ENCODE measurements at regions not wholly inside any gene's neighbourhood (a gene's known extent, or its start where the extent isn't known, plus 50 kb on each side); places are given as distances from the start of the nearest gene placed in this dataset.

DNA sequence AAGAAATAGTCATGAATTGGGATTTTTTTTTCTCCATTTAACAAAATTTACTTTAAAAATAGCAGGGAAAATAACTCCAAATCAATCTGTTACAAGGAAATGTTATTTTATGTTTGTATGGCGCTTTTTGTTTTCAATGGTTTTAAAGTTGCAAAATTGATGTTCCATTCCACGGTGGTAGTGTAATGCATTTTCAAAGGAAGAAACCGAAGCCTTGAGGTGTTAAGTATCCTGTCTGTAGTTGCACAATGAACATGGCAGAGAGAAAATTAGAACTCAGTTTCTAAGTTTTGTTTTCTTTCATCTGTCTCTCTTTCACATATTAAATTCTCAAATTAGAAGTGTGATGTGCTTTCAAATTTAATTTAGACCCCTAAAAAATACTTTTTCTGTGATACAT is 841.8 kb downstream of the USP25 start:
- WGBS, 2 donors, result 87 to 92% methylated on average over 3 of the region's 3 CpGs
- DNase-seq (ENCODE audit: low spot score in 2 of 2), result no peak
- TF ChIP-seq POLR2A (IDR thresholded peaks at IDR 0.05), result no peak
- TF ChIP-seq, protein P1, sequence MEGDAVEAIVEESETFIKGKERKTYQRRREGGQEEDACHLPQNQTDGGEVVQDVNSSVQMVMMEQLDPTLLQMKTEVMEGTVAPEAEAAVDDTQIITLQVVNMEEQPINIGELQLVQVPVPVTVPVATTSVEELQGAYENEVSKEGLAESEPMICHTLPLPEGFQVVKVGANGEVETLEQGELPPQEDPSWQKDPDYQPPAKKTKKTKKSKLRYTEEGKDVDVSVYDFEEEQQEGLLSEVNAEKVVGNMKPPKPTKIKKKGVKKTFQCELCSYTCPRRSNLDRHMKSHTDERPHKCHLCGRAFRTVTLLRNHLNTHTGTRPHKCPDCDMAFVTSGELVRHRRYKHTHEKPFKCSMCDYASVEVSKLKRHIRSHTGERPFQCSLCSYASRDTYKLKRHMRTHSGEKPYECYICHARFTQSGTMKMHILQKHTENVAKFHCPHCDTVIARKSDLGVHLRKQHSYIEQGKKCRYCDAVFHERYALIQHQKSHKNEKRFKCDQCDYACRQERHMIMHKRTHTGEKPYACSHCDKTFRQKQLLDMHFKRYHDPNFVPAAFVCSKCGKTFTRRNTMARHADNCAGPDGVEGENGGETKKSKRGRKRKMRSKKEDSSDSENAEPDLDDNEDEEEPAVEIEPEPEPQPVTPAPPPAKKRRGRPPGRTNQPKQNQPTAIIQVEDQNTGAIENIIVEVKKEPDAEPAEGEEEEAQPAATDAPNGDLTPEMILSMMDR (IDR thresholded peaks at IDR 0.05), result no peak
- intact Hi-C loops (cut with DNase I; ENCODE audit: low total_unique reads), result no loop called here
- no peak overlapping the region for H3K4me3 ChIP-seq (ENCODE audit: low read depth, poor library complexity, severe bottlenecking)

DNA sequence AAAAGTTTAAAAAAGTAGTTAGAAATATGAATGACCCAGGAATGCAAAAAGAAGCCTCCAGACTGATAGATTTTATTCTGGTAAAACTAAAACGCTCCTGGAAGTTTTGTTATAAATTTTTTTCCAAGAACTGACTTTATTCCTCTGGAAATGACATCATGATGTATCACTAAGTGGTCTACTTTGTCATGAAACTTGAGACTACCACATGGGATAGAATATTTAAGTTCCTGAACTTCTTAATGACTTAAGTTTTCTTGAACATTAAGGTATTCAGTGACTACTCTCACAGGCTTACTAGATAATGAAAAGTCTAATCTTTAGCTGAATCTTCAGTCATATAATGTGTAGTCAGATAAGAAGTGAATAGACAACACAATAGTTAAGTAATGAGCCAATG is 842.2 kb downstream of the USP25 start:
- 80 to 91% methylated on average over 1 of the region's 1 CpG for WGBS, 2 donors
- intact Hi-C loops (cut with DNase I; ENCODE audit: low total_unique reads), result no loop called here
- no peak for DNase-seq (ENCODE audit: low spot score in 2 of 2)
- TF ChIP-seq POLR2A (IDR thresholded peaks at IDR 0.05), result no peak
- TF ChIP-seq, protein P1 (IDR thresholded peaks at IDR 0.05), result no peak
- no peak overlapping the region for H3K4me3 ChIP-seq (ENCODE audit: low read depth, poor library complexity, severe bottlenecking)

DNA sequence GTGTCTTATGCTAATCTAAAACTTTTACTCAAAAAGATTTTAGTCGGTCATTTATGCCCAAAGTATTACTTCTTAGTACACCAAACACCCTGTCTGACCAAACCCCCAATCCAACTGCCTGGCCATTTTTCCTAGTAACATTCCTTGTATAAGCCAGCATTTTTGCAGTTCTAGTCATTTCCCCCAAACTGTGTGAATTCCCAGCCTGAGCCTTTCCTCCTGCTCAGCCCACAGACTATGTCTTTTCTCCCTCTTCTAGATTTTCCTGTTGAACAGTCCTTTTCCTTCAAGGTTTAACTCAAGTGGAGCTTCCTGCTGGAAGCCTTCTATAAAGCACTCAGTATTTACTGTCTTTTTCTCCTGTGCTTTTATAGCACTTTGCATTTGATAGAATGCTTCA is 843.8 kb downstream of the USP25 start:
- intact Hi-C loops (cut with DNase I; ENCODE audit: low total_unique reads), result no loop called here
- no peak for TF ChIP-seq POLR2A (IDR thresholded peaks at IDR 0.05)
- TF ChIP-seq, protein P1 (IDR thresholded peaks at IDR 0.05), result no peak
- DNase-seq (ENCODE audit: low spot score in 2 of 2), result no peak
- 91 to 96% methylated on average over 1 of the region's 1 CpG for WGBS, 2 donors
- H3K4me3 ChIP-seq (ENCODE audit: low read depth, poor library complexity, severe bottlenecking), result no peak overlapping the region

DNA sequence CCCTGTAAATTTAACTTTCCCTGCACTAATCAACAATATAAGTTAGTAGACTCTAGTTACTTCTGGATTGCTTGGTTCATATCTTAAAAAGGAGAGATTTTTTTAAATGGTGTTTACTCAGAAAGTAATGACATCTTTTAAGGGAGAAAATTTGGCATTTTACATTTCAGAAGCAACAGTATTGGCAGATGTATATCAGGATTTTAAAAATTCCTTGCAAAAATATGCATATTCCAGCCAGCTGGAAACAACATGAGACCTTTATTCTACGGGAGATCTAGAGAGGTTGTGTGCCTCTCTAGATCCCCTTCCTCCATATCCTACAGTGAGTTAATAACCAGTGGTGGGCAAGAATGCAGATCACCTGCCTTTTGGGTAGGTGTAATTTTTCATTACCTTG is 848.2 kb downstream of the USP25 start:
- no peak overlapping the region for H3K4me3 ChIP-seq (ENCODE audit: low read depth, poor library complexity, severe bottlenecking)
- TF ChIP-seq POLR2A (IDR thresholded peaks at IDR 0.05), result no peak
- TF ChIP-seq, protein P1 (IDR thresholded peaks at IDR 0.05), result no peak
- intact Hi-C loops (cut with DNase I; ENCODE audit: low total_unique reads), result no loop called here
- no peak for DNase-seq (ENCODE audit: low spot score in 2 of 2)
- WGBS, 2 donors, result 57 to 73% methylated on average over 1 of the region's 1 CpG

DNA sequence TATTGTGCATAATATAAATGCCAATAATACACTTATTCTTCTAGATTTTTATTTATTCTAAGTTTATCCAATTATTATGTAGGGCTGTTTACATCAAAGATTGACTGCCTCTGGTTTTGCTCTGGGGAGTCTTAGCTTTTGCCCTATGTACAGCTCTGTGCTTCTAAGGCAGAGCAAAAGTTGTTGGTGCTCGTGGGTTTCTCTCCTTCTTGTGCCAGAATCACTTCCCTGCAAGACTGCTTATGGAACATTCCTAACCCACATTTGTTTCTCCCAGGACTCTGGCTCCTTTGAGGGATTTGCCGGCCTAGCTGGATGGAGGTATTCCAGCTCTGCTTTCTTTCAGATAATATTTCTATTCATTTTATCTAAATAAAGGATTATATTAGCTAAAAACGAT is 849.1 kb downstream of the USP25 start:
- H3K4me3 ChIP-seq (ENCODE audit: low read depth, poor library complexity, severe bottlenecking), result no peak overlapping the region
- intact Hi-C loops (cut with DNase I; ENCODE audit: low total_unique reads), result no loop called here
- TF ChIP-seq, protein P1 (IDR thresholded peaks at IDR 0.05), result no peak
- TF ChIP-seq POLR2A (IDR thresholded peaks at IDR 0.05), result no peak
- DNase-seq (ENCODE audit: low spot score in 2 of 2), result no peak
- WGBS, 2 donors, result 27 to 29% methylated on average over 3 of the region's 3 CpGs

DNA sequence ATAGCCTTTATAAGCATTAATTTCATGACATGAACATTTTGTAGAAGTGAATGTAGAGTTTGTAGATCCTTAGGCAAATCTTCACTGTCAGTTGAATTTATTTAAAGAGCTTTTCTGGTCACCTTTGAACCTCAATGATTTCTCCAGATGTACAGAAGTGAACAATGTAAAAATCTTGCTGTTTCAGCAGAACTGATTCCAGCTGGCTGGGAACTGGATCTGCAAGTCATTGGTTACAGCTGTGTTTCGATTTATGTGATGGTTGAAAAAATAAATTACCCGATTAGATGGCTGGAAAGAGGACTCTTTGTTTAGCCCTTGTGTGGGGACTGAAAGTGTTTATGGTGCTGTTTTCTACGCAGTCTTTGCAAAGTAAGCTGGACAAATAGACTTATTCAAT is 849.8 kb downstream of the USP25 start:
- WGBS, 2 donors, result 31 to 33% methylated on average over 3 of the region's 3 CpGs
- no peak overlapping the region for H3K4me3 ChIP-seq (ENCODE audit: low read depth, poor library complexity, severe bottlenecking)
- no peak for DNase-seq (ENCODE audit: low spot score in 2 of 2)
- intact Hi-C loops (cut with DNase I; ENCODE audit: low total_unique reads), result no loop called here
- TF ChIP-seq, protein P1 (IDR thresholded peaks at IDR 0.05), result no peak
- no peak for TF ChIP-seq POLR2A (IDR thresholded peaks at IDR 0.05)
